IgD-negative memory B cell (primary cell): ENCODE measurements at regions not wholly inside any gene's neighbourhood (a gene's known extent, or its start where the extent isn't known, plus 50 kb on each side); places are given as distances from the start of the nearest gene placed in this dataset.

Source experiments
- H3K27ac Mint-ChIP-seq, 3 donors: one replicate each; pipeline ENCODE4 v1.8.0; 2020 to 2022; ENCODE audit warnings: mild to moderate bottlenecking in 3 of 3, mixed read lengths in 3 of 3, moderate library complexity in 1 of 3
- H3K27me3 Mint-ChIP-seq: one replicate; pipeline ENCODE4 v1.8.0; 2021; ENCODE audit warnings: mixed read lengths
- H3K36me3 Mint-ChIP-seq: one replicate; pipeline ENCODE4 v1.8.0; 2020; ENCODE audit warnings: mild to moderate bottlenecking, mixed read lengths
- H3K4me1 Mint-ChIP-seq, 3 donors: one replicate each; pipeline ENCODE4 v1.8.0; 2020 to 2022; ENCODE audit warnings: mixed read lengths in 3 of 3, mild to moderate bottlenecking in 1 of 3
- H3K4me3 Mint-ChIP-seq, 4 donors: one replicate each; pipeline ENCODE4 v1.8.0; 2020 to 2022; ENCODE audit warnings: mild to moderate bottlenecking in 4 of 4, mixed read lengths in 4 of 4, moderate library complexity in 3 of 4
- H3K9me3 Mint-ChIP-seq, 3 donors: one replicate each; pipeline ENCODE4 v1.8.0; 2020 to 2021; ENCODE audit warnings: mixed read lengths in 3 of 3, mild to moderate bottlenecking in 1 of 3

GRCh38 chr4:122555216-122555615 lies 65.7 kb downstream of the IL21 start:
- H3K27ac Mint-ChIP-seq, result no peak overlapping the region
- peaks cover 4% of the 10 kb centered on the region for H3K27me3 Mint-ChIP-seq
- no peaks in the 10 kb centered on the region for H3K4me1 Mint-ChIP-seq
- peaks cover 0 to 4% (median 2%) of the 10 kb centered on the region in 3 donors for H3K9me3 Mint-ChIP-seq
- no peak overlapping the region for H3K4me3 Mint-ChIP-seq
- no peaks in the 10 kb centered on the region for H3K36me3 Mint-ChIP-seq

DNA sequence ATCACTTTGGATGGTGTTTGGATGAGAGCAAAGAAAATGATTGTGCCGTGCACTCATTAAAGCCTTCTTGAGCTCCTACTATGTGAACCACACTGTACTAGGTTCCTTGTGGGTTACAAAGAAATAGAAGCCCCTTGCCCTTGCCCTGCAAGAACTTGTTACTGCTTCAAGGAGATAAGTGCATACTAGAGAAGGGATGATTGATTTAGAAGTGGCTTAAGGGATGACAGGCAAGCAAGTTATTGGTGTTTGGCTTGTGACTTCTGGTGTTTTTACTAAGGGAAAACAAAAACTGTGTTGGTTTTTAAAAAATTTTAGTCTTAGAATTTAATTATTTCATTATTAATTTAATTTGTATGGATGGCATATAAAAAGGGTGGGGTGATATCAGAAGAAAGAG lies 67.4 kb downstream of the IL21 start:
- H3K27me3 Mint-ChIP-seq, result peaks cover 4% of the 10 kb centered on the region
- H3K4me3 Mint-ChIP-seq, result no peak overlapping the region
- H3K4me1 Mint-ChIP-seq, result no peaks in the 10 kb centered on the region
- peaks cover 0 to 2% (median 0%) of the 10 kb centered on the region in 3 donors for H3K9me3 Mint-ChIP-seq
- H3K27ac Mint-ChIP-seq, result no peak overlapping the region
- no peaks in the 10 kb centered on the region for H3K36me3 Mint-ChIP-seq

- H3K36me3 Mint-ChIP-seq, result no peaks in the 10 kb centered on the region
- H3K4me1 Mint-ChIP-seq, result no peaks in the 10 kb centered on the region
- H3K4me3 Mint-ChIP-seq, result no peak overlapping the region
- H3K27ac Mint-ChIP-seq, result no peak overlapping the region
- no peaks in the 10 kb centered on the region for H3K9me3 Mint-ChIP-seq
- peaks cover 4% of the 10 kb centered on the region for H3K27me3 Mint-ChIP-seq
Observed at GRCh38 chr4:122552898-122553297, 68.0 kb downstream of the IL21 start.

GRCh38 chr4:122548886-122549630 lies 71.8 kb downstream of the IL21 start:
- no peak overlapping the region for H3K4me3 Mint-ChIP-seq
- H3K27me3 Mint-ChIP-seq, result peaks cover 3% of the 10 kb centered on the region
- H3K27ac Mint-ChIP-seq, result no peak overlapping the region
- H3K9me3 Mint-ChIP-seq, result no peaks in the 10 kb centered on the region
- H3K4me1 Mint-ChIP-seq, result no peaks in the 10 kb centered on the region
- no peaks in the 10 kb centered on the region for H3K36me3 Mint-ChIP-seq

DNA sequence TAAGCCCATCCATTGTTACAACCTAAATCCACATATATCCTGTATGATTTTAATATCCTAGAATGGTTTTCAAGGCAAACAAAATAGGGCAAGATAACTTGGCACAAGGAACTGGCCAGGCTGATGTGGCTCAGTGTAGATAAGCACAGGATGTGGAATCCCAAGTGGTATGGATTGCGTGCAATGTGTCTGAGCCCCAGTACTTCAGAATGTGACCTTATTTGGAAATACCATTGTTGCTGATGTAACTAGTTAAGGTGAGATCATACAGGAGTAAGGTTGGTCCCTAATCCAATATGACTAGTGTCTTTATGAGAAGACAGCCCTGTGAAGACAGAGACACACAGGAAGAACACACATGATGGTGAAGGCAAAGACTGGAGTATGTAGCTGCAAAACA lies 72.4 kb downstream of the IL21 start:
- Mint-ChIP-seq H3K27ac (no peak overlapping the region), H3K4me1 (no peaks in the 10 kb centered on the region), H3K4me3 (no peak overlapping the region), H3K9me3 (no peaks in the 10 kb centered on the region), H3K36me3 (no peaks in the 10 kb centered on the region), H3K27me3 (no peaks in the 10 kb centered on the region)

DNA sequence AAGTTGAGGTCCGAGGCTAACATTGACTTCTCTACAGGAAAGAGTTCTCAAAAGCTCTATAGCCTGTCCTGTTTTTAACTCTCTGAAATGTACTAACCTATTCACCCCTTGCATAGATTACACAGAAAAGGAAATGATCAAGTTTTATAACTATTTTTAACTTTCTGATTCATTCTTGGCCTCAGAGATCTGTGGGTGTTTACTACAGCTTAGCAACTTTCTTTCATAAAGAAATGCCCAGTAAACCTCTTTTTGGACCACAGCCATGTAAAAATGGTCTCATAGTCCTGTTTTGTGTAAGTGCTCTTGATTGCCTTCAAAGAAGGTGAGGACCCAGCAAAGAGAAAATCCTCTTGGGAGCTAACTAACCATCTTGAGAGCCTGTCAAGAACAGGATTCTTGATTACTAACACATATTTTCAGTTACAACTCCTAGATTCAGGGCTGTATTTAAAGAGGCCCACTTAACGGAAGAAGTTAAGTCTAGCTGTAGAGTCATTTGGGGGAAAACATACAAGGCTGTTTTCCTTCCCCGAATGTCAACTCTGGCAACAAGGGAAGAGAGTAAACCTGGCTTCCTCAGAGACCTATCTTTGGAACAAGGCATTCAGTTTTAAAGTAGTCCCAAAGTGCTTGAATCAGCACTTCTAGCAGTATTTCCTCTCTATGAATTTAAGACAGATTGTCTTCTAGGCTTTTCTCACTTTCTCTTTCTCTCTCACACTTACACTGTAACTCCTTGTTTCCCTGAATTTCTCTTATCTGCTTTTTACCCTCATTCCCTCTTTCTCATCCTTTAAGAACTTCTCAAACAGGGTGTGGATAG lies 78.2 kb downstream of the IL21 start:
- no peaks in the 10 kb centered on the region for H3K9me3 Mint-ChIP-seq
- peaks cover 0 to 2% (median 0%) of the 10 kb centered on the region in 3 donors for H3K4me1 Mint-ChIP-seq
- H3K4me3 Mint-ChIP-seq, result no peak overlapping the region
- H3K27me3 Mint-ChIP-seq, result no peaks in the 10 kb centered on the region
- H3K36me3 Mint-ChIP-seq, result no peaks in the 10 kb centered on the region
- no peak overlapping the region for H3K27ac Mint-ChIP-seq

GRCh38 chr4:122541996-122542395 lies 78.9 kb downstream of the IL21 start:
- H3K4me1 Mint-ChIP-seq, result peaks cover 0 to 2% (median 0%) of the 10 kb centered on the region in 3 donors
- no peaks in the 10 kb centered on the region for H3K27me3 Mint-ChIP-seq
- H3K36me3 Mint-ChIP-seq, result no peaks in the 10 kb centered on the region
- H3K4me3 Mint-ChIP-seq, result no peak overlapping the region
- no peaks in the 10 kb centered on the region for H3K9me3 Mint-ChIP-seq
- no peak overlapping the region for H3K27ac Mint-ChIP-seq

DNA sequence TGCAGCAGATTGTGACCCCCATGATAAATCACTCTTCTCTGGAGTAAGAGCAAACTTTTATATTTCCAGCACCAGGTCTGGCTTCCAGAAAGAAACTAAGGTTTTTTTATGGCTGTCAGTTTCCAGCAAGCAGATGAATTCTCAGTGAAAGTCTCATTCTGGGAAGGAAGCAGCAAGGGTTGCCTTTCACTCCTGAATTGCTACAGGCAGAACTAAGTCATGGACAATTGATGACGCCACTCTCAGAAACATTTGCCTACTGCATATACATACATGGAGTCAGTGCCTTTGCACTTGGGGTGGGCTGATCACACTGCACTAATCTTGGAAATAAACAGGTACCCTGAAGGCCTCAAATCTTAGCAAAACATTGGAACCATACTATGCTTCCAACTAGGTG lies 80.0 kb downstream of the IL21 start:
- no peaks in the 10 kb centered on the region for H3K27me3 Mint-ChIP-seq
- H3K4me1 Mint-ChIP-seq, result peaks cover 0 to 2% (median 0%) of the 10 kb centered on the region in 3 donors
- H3K36me3 Mint-ChIP-seq, result no peaks in the 10 kb centered on the region
- no peak overlapping the region for H3K4me3 Mint-ChIP-seq
- peaks cover 0 to 2% (median 2%) of the 10 kb centered on the region in 3 donors for H3K9me3 Mint-ChIP-seq
- H3K27ac Mint-ChIP-seq, result no peak overlapping the region

DNA sequence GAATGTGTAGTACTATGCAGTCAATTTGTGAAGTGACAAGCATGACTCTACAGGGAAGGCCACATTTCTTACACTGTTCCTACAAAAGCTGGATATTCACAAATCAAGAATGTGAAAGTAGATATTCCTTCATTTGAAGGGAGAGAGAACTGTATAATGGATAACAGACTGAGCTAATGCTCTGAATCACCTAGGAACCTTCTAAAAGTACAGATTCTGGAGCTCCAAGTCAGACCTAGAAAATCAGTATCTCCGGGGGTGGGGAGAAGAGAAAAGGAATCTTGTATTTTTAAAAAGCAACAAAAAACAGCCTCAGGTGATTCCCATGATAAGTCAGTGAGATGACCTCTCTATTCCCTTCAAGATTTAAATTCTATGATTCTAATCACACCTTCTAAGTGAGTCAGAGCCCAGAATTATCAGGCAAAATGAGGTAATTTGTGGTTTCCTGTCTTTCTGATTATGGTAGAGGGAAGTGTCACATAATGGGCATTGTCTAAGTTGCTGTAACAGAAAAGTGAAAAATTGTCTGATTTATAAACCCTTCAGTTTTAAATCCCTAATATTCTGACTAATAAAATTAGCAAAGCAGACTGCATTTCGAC lies 80.9 kb downstream of the IL21 start:
- Mint-ChIP-seq H3K4me1 (peaks cover 0 to 2% (median 0%) of the 10 kb centered on the region in 3 donors), H3K27me3 (no peaks in the 10 kb centered on the region), H3K36me3 (no peaks in the 10 kb centered on the region), H3K9me3 (peaks cover 0 to 3% (median 2%) of the 10 kb centered on the region in 3 donors), H3K27ac (no peak overlapping the region), H3K4me3 (no peak overlapping the region)

GRCh38 chr4:122537388-122538135 lies 81.0 kb upstream of the IL2 start:
- H3K9me3 Mint-ChIP-seq, result peaks cover 2 to 4% (median 3%) of the 10 kb centered on the region in 3 donors
- no peak overlapping the region for H3K4me3 Mint-ChIP-seq
- no peaks in the 10 kb centered on the region for H3K4me1 Mint-ChIP-seq
- H3K36me3 Mint-ChIP-seq, result no peaks in the 10 kb centered on the region
- no peak overlapping the region for H3K27ac Mint-ChIP-seq
- no peaks in the 10 kb centered on the region for H3K27me3 Mint-ChIP-seq

DNA sequence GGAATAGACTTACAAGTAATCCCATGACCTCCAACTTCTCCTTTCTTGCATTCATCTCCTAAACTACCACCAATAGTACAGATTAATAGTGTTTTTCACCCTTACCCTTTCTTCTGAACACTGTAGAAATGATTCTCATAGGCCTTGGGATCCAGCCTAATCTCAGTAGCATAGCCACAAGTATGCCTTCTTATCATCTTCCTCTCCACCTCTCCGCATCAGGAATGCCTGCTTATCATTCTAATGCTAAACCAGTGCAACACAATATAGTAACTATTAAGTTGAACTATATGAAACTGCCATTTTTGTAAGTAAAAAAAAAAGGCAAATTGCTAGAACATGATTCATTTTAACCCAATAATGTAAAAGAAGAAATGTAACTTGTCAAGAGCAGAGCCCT lies 79.5 kb upstream of the IL2 start:
- Mint-ChIP-seq H3K9me3 (peaks cover 2 to 4% (median 3%) of the 10 kb centered on the region in 3 donors), H3K4me3 (no peak overlapping the region), H3K4me1 (no peaks in the 10 kb centered on the region), H3K27me3 (no peaks in the 10 kb centered on the region), H3K36me3 (no peaks in the 10 kb centered on the region), H3K27ac (no peak overlapping the region)

GRCh38 chr4:122534776-122535175 lies 78.3 kb upstream of the IL2 start:
- H3K4me1 Mint-ChIP-seq, result no peaks in the 10 kb centered on the region
- H3K36me3 Mint-ChIP-seq, result no peaks in the 10 kb centered on the region
- H3K9me3 Mint-ChIP-seq, result peaks cover 2 to 4% (median 3%) of the 10 kb centered on the region in 3 donors
- no peaks in the 10 kb centered on the region for H3K27me3 Mint-ChIP-seq
- H3K27ac Mint-ChIP-seq, result no peak overlapping the region
- H3K4me3 Mint-ChIP-seq, result no peak overlapping the region

GRCh38 chr4:122533841-122534240 lies 77.3 kb upstream of the IL2 start:
- Mint-ChIP-seq H3K4me1 (no peaks in the 10 kb centered on the region), H3K36me3 (no peaks in the 10 kb centered on the region), H3K27ac (no peak overlapping the region), H3K27me3 (no peaks in the 10 kb centered on the region), H3K9me3 (peaks cover 2 to 4% (median 3%) of the 10 kb centered on the region in 3 donors), H3K4me3 (no peak overlapping the region)

DNA sequence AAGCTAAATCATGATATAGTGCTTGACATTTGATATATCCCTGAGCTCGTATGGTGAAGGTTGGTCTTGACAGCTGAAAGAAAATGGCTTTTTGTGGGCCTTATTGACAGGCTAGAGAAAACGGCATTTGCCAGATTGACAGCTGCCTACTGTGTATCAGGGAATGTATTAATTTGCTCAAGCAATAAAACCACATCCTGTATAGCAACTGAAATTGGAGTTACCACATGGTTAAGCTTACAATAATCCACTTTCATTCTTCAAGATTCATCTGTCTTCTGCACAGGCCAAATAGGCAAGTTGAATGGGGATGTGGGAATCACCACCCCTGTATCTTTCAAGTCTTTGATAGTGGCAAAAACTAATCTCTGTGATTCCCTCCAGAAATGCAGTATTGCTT lies 76.2 kb upstream of the IL2 start:
- no peak overlapping the region for H3K4me3 Mint-ChIP-seq
- H3K36me3 Mint-ChIP-seq, result no peaks in the 10 kb centered on the region
- H3K4me1 Mint-ChIP-seq, result no peaks in the 10 kb centered on the region
- H3K27ac Mint-ChIP-seq, result no peak overlapping the region
- H3K27me3 Mint-ChIP-seq, result peaks cover 1% of the 10 kb centered on the region
- peaks cover 2 to 4% (median 3%) of the 10 kb centered on the region in 3 donors for H3K9me3 Mint-ChIP-seq

DNA sequence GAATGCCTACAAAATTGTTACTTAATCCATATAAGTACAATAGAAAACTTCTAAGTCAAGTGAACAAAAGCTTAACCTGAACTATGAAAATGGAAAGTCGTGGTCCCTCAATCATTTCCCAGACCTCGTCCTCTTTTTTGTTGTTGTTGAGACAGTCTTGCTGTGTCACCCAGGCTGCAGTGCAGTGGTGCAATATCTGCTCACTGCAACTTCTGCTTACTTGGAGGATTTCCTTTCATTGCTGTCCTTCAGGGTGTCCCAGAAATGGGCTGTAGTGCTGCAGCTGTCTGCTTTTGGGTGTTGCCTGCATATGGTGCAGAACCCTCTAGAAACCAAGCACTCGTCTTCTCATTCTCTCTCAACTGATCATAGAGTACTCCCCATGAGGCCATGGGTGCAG lies 75.0 kb upstream of the IL2 start:
- Mint-ChIP-seq H3K27me3 (peaks cover 1% of the 10 kb centered on the region), H3K36me3 (no peaks in the 10 kb centered on the region), H3K4me3 (no peak overlapping the region), H3K27ac (peak overlapping the region in 1 of 3 donors; percentile 25), H3K4me1 (no peaks in the 10 kb centered on the region), H3K9me3 (peaks cover 2 to 4% (median 3%) of the 10 kb centered on the region in 3 donors)
